Osteoblast (primary cell): ENCODE measurements at regions not wholly inside any gene's neighbourhood (a gene's known extent, or its start where the extent isn't known, plus 50 kb on each side); places are given as distances from the start of the nearest gene placed in this dataset.

ENCODE experiments used
- DNase-seq: peaks from one replicate; pipeline ENCODE4 v3.0.0; 2011; ENCODE audit warnings: low spot score, mixed read lengths; ENCODE audit not compliant: insufficient read length; ENCODE audit errors: missing footprints
- H2AFZ ChIP-seq: 2 replicates; pipeline ENCODE4 v1.6.0; 2011; ENCODE audit warnings: mild to moderate bottlenecking, low read length
- H3K27ac ChIP-seq: 2 replicates; pipeline ENCODE4 v1.5.1; 2011; ENCODE audit warnings: mild to moderate bottlenecking, low read depth, low read length, moderate library complexity
- H3K27me3 ChIP-seq: 2 replicates; pipeline ENCODE4 v1.6.0; 2012; ENCODE audit warnings: mild to moderate bottlenecking, control low read depth, inconsistent platforms, low read length, moderate library complexity; ENCODE audit not compliant: insufficient read depth
- H3K36me3 ChIP-seq: 2 replicates; pipeline ENCODE4 v1.5.1; 2011; ENCODE audit warnings: mild to moderate bottlenecking, low read length, control low read depth, moderate library complexity; ENCODE audit not compliant: insufficient read depth
- H3K4me1 ChIP-seq: 2 replicates; pipeline ENCODE4 v1.5.1; 2011; ENCODE audit warnings: mild to moderate bottlenecking, low read length, control low read depth, moderate library complexity; ENCODE audit not compliant: insufficient read depth
- H3K4me2 ChIP-seq: 2 replicates; pipeline ENCODE4 v1.6.0; 2011; ENCODE audit warnings: mild to moderate bottlenecking, low read length; ENCODE audit not compliant: insufficient read depth
- H3K4me3 ChIP-seq: fragments of 200-600 bp; sonication (generic); 3 replicates; pipeline ENCODE4 v1.5.1; 2012; ENCODE audit warnings: mild to moderate bottlenecking, low read length, inconsistent platforms; ENCODE audit not compliant: insufficient read depth
- H3K79me2 ChIP-seq: 2 replicates; pipeline ENCODE4 v1.6.0; 2012; ENCODE audit warnings: mild to moderate bottlenecking, low read length, control low read depth, inconsistent platforms; ENCODE audit not compliant: insufficient read depth
- H3K9me3 ChIP-seq: 2 replicates; pipeline ENCODE4 v1.5.1; 2011; ENCODE audit warnings: low read depth, low read length, control low read depth
- H4K20me1 ChIP-seq: 2 replicates; pipeline ENCODE4 v1.6.0; 2012; ENCODE audit warnings: mild to moderate bottlenecking, low read length, control low read depth; ENCODE audit not compliant: insufficient read depth
- CTCF ChIP-seq: IDR thresholded peaks from 2 replicates; pipeline ENCODE4 v1.5.1; 2011; ENCODE audit warnings: mild to moderate bottlenecking, low read depth, low read length, moderate library complexity; ENCODE audit errors: extremely low read depth

- no peak for TF ChIP-seq CTCF
- Histone ChIP-seq H3K9me3 (no peaks in the 10 kb centered on the region), H3K4me1 (peaks cover 5% of the 10 kb centered on the region), H3K4me2 (no peak overlapping the region), H3K27me3 (no peaks in the 10 kb centered on the region), H3K79me2 (no peaks in the 10 kb centered on the region), H3K27ac (peak overlapping the region; percentile 33), H2AFZ (no peak overlapping the region), H3K36me3 (no peaks in the 10 kb centered on the region), H4K20me1 (no peaks in the 10 kb centered on the region), H3K4me3 (no peak overlapping the region)
- no peak for DNase-seq
Observed at GRCh38 chr11:91220476-91221202, 997.8 kb upstream of the CHORDC1 start.

DNA sequence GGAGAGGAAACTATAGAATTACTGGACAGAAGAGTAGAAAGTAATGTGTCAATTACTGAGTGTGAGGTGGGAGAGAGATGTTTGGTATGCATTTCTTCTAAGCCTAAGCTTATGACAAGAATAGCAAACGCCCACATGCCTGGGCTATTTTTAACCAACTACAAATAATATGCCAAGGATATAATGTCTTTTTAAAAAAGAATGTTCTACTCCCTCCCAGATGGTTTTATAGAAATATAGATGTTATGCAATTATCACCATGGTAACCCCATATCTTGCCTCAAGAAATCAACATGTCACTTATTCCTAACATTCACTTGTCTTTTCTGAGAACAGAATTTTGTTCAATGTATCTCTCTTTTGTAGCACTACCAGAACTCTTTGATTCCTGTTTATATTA is 996.7 kb upstream of the CHORDC1 start:
- no peak for DNase-seq
- no peaks in the 10 kb centered on the region for H3K79me2 ChIP-seq
- no peaks in the 10 kb centered on the region for H3K9me3 ChIP-seq
- no peak for TF ChIP-seq CTCF
- no peaks in the 10 kb centered on the region for H4K20me1 ChIP-seq
- no peaks in the 10 kb centered on the region for H3K36me3 ChIP-seq
- H3K4me1 ChIP-seq, result peaks cover 5% of the 10 kb centered on the region
- no peak overlapping the region for H3K27ac ChIP-seq
- H2AFZ ChIP-seq, result no peak overlapping the region
- H3K4me2 ChIP-seq, result no peak overlapping the region
- H3K27me3 ChIP-seq, result no peaks in the 10 kb centered on the region
- H3K4me3 ChIP-seq, result no peak overlapping the region

DNA sequence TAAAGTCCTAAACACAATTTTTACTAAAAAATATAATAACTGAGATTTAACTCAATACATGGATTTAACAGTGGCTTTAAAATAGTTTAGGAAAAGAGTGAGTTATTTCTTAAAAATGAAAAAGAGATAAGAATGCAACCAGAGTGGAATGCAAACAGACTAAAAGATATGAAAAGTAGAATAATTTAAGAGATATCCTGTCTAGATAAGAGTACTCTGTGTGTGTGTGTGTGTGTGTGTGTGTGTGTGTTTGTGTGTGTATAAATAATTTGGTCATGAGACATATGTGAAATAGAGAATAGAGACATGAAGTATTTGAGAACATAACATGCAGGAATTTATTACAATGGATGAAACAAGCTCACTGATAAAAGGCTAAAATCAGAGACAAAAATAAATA is 986.9 kb upstream of the CHORDC1 start:
- H3K36me3 ChIP-seq, result no peaks in the 10 kb centered on the region
- H3K79me2 ChIP-seq, result no peaks in the 10 kb centered on the region
- H3K4me3 ChIP-seq, result no peak overlapping the region
- no peak overlapping the region for H3K27ac ChIP-seq
- no peaks in the 10 kb centered on the region for H3K9me3 ChIP-seq
- no peak for DNase-seq
- H3K27me3 ChIP-seq, result no peaks in the 10 kb centered on the region
- H2AFZ ChIP-seq, result no peak overlapping the region
- no peak for TF ChIP-seq CTCF
- no peak overlapping the region for H3K4me2 ChIP-seq
- no peaks in the 10 kb centered on the region for H4K20me1 ChIP-seq
- no peaks in the 10 kb centered on the region for H3K4me1 ChIP-seq

DNA sequence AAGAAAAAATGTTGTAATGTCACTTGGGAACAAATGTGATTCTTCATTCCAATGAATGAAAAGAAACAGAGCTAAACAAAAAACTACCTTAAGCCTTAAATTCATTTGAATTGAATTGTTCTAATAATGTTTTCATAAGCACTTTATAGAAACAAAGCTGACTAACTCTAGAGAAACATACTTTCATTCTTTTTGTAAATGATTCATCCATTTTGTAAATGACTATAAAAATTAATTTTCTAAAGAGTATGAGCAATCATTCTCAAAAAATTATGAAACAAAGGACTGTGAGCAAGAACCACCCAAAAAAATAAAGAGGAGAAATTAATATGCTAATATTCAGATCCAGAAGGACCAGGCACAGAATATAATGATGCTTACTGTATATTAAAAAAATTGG is 986.5 kb upstream of the CHORDC1 start:
- Histone ChIP-seq H3K36me3 (no peaks in the 10 kb centered on the region), H3K9me3 (no peaks in the 10 kb centered on the region), H3K27ac (no peak overlapping the region), H3K27me3 (no peaks in the 10 kb centered on the region), H3K4me3 (no peak overlapping the region), H2AFZ (no peak overlapping the region), H3K79me2 (no peaks in the 10 kb centered on the region), H3K4me1 (no peaks in the 10 kb centered on the region), H3K4me2 (no peak overlapping the region), H4K20me1 (no peaks in the 10 kb centered on the region)
- no peak for DNase-seq
- TF ChIP-seq CTCF, result no peak
